ENCODE measurements at regions not wholly inside any gene's neighbourhood (a gene's known extent, or its start where the extent isn't known, plus 50 kb on each side); places are given as distances from the start of the nearest gene placed in this dataset.

GRCh38 chr4:108336076-108336475 is 167.3 kb upstream of the LEF1 start:
- DNase-seq (ENCODE audit: low read depth in 2 of 3, low spot score in 1 of 3), result no peak

DNA sequence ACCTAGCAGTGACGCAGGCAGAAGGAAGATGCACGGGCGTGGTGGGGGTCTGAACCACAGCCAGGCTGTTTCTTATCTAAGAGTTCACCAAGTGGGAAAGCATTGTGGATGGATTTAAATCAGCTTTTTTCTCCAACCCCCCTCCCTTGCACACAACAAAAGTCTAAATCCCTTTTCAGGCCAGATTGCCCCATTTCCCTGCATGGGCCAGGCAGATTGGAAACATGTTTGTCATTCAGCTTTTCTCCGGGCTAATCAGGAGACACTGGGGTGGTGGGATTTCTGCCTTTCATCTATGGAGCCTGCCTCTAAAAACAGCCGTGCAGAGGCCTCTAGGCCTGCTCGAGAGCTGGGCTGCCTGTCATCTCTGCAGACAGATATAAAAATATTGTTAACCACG is 166.3 kb upstream of the LEF1 start:
- no peak for DNase-seq (ENCODE audit: low read depth in 2 of 3, low spot score in 1 of 3)

DNA sequence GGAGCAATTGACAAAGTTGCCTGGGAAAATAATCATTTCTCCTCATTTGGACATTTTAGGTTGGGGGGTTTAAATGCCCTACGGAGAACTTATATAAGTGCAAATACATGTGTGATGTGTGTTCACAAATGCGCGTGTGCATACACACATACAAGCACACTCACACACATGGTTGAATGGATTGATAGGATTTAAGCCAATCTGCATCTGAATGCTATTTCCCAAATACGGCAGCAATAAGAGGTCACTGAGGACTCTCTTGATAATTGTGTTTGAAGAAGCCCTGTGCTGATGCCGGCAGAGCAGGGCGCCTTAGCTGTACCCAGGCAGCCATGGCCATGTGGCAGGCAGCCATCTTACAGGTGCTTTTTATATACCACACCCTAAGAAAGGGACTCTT is 165.3 kb upstream of the LEF1 start:
- no peak for DNase-seq (ENCODE audit: low read depth in 2 of 3, low spot score in 1 of 3)

- DNase-seq (ENCODE audit: low read depth in 2 of 3, low spot score in 1 of 3), result no peak
Observed at GRCh38 chr4:108333353-108333942, 164.7 kb upstream of the LEF1 start.

- no peak for DNase-seq (ENCODE audit: low read depth in 2 of 3, low spot score in 1 of 3)
Observed at GRCh38 chr4:108331905-108332632, 163.3 kb upstream of the LEF1 start.

DNA sequence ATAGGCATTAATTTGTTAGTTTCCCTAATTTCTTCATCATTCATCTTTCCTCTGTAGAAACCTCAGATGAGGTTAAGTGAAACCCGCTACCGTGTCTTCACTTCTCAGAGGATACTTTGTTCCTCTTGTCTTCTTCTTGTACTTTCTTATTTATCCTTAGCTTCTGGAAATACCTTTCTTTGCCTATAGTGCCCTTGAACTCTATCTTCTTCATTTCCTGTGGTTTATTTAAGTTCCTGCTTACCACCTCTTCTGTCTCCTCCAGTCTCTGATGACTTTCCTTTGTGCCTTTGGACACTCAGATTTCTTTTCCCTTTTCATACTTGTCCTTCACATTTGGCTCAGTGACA is 159.6 kb upstream of the LEF1 start:
- no peak for DNase-seq (ENCODE audit: low read depth in 2 of 3, low spot score in 1 of 3)

DNA sequence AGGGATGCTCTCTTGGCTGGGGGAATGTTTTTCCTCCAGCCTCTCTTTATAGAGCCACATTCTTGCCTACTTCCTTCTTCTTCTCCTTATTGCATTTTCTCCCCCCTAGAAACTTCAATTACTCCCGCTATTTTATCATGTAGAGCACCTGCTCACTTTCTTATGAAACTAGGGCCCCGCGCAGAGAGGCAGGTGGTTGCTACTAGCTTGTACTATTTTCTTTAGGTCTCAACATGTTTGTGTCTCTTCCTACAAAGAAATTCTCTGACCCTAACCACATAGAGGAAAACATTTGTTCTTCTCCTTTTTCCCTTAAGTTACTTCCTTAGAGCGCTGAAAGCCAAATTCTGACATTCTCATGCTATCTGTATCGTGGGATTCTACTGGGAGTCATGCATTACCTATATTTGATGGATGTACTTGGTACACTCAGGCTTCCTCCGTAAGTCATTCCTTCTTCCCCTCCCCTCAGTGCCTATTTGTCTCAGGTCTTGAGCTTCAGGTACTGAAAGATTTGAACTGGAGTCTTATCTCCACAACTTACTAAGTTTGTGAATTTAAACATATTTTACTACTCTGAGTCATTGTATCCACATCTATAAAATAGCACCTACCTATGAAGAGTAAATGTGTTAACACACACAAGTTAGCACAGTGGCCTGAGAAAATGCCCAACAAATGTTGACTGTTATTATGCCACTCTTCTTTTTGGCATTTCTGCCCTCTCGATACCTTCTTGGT is 159.1 kb upstream of the LEF1 start:
- no peak for DNase-seq (ENCODE audit: low read depth in 2 of 3, low spot score in 1 of 3)

DNA sequence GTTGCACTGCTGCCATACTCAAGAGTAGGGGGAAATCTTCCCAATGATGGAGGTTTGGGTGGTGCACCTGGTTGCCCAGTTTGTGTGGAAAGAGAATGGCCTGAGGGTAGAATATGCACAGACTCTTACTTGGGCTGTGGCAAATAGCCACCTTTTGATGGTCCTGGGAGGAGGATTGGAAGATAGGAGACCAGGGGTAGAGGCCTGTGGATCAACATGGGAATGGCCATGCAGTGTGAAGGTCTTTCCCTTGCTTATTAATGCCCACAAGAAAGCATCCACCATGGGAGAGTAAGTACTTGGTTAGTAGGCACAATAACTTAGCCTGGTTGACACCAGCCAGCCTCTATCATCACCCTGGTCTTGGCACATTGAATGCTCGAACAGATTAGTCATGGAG is 156.8 kb upstream of the LEF1 start:
- no peak for DNase-seq (ENCODE audit: low read depth in 2 of 3, low spot score in 1 of 3)

DNA sequence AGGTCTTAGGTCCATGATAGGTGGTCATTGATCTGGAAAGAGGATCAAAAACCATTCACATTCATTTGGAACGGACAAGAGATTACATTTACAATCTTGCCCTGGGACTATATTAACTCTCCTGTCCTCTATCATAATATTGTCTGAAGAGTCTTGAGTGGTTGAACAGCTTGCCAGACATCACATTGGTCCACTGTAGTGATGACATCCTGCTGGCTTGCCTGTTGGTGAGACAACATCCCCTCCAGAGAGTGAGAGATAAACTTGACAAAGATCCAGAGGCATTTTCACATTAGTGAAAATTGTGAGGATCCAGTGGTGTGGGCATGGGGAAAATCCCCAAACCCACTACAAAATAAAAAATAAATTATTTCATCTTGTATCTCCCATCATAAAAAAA is 155.7 kb upstream of the LEF1 start:
- DNase-seq (ENCODE audit: low read depth in 2 of 3, low spot score in 1 of 3), result no peak

DNA sequence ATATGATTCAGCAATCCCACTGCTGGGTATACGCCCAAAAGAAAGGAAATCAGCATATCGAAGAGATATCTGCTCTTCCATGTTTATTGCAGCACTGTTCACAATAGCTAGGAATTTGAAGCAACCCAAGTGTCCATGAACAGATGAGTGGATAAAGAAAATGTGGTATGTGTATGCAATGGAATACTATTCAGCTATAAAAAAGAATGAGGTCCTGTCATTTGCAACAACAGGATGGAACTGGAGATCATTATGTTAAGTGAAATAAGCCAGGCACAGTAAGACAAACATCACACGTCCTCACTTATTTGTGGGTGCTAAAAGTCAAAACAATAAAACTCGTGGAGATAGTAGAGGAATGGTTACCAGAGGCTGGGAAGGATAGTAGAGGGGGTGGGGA is 153.8 kb upstream of the LEF1 start:
- DNase-seq (ENCODE audit: low read depth in 2 of 3, low spot score in 1 of 3), result no peak

DNA sequence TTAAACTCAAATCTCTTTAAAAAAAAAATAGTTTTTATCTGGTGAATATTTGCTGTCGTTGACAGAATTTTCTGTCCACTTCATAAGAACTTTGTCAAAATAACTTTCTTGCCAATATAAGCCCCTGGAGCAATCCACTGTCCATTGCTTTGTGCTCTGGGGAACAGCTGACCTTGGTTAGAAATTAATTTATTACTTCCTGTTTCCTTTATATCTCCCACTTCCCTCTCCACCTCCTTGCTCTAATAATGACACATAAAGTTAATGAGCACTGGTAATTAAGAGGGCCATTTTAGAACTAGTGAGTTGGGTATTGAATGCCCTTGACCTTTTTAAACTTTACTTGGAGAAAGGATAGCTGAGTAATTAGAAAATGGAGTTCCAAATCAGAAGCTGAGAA is 151.3 kb upstream of the LEF1 start:
- DNase-seq (ENCODE audit: low read depth in 2 of 3, low spot score in 1 of 3), result no peak

- DNase-seq (ENCODE audit: low read depth in 2 of 3, low spot score in 1 of 3), result no peak
Observed at GRCh38 chr4:108317377-108317776, 148.6 kb upstream of the LEF1 start.

- no peak for DNase-seq (ENCODE audit: low read depth in 2 of 3, low spot score in 1 of 3)
Observed at GRCh38 chr4:108315694-108316093, 147.0 kb upstream of the LEF1 start.

GRCh38 chr4:108314900-108315589 is 146.3 kb upstream of the LEF1 start:
- no peak for DNase-seq (ENCODE audit: low read depth in 2 of 3, low spot score in 1 of 3)

DNA sequence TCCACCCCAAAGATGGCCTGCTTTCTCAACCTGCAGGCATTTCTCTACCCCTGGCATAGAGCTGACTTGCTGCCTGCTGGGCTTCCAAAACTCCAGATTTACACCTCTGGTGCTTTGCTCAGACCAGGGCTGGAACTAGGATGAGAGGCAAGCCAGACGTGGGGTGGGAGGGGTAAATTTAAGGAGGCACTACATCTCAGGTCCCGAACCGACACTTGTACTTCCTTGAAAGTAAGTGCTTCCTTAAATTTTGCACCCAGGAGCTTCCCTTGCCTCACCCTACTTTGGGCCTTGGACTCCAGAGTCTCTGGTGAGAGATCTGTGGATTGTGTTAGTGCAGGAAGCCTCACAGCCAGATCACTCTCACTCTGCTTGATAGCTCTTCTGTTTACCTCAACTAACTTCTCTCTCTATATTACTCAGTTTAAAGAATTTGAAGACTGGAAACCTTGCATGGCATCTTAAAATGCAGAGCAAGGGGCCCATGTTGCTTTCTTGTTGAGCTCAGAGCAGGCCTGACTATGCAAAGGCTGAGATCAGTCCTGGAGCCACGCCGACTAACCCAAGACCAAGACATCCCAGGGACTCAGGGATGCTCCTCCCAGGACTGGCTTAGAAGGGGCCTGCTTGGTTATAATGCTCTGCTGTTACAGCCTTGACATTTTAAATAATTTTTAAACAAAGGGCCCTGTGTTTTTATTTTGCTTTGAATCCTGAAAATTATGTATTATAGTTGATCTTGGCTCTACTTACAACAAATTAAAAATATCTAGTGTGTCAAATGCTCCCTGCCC is 145.0 kb upstream of the LEF1 start:
- no peak for DNase-seq (ENCODE audit: low read depth in 2 of 3, low spot score in 1 of 3)

GRCh38 chr4:108311313-108311712 is 142.6 kb upstream of the LEF1 start:
- no peak for DNase-seq (ENCODE audit: low read depth in 2 of 3, low spot score in 1 of 3)

DNA sequence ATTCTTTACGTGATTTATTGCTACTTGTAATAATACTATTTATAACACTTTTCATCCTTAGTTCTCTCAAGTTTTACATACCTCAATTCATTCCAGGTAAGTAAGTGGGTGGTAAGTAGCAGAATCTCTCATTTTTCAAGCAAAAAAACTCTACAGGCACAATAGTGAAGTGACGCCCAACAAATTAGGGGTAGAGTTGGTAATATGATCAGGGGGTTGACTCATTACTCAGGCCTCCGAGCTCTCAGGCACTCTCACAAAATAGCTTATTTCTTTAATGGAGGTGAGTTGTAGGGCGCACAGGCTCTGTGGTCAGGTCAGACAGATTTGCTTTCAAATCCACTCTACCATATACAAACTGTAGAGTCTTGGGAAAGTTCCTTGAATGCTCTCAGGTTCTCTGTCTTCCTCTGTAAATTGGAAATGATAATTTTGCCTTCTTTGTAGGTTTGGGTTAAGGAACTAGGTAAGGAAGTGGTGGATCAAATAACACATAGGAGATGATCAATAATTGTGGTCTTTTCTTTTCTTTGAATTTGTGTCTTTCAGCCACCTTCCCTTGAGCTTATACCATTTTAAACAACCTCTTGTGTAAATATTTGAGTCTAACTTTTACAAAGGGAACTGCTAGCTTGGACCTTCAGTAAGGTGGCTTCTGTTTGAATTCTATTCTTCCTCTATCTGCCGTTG is 134.9 kb upstream of the LEF1 start:
- no peak for DNase-seq (ENCODE audit: low read depth in 2 of 3, low spot score in 1 of 3)

DNA sequence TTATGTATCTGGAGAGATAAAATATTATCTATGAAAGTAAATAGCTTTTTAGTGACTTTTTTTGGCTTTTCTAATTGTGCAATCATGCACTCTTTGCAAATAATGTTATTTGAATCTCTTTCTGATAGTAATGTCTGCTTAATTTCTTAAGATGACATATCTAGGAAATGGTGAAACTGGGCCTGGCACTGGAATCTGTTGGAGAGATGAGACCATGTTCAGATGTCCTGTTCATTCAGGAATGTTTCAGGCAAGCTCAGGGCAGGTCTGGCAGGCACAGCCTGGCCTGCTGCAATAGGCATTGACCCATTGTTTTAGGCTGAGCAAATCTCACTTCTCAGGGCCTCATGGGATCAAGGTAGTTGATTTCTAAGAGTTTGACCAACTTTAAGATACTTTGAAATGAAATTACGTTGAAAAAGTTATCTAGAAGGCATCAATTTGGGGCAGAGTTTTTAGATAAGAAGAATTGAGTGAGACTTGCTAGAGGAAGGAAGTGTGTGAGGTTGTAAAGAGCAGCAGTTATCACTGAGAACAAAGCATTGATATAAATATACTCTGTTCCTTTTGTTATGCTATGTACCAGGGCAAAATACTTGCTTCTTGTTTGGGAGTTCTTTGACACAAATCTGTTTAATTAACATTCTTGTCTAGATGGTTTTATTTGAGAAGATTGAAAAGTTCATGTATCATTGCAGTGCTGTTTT is 133.0 kb upstream of the LEF1 start:
- DNase-seq (ENCODE audit: low read depth in 2 of 3, low spot score in 1 of 3), result no peak

DNA sequence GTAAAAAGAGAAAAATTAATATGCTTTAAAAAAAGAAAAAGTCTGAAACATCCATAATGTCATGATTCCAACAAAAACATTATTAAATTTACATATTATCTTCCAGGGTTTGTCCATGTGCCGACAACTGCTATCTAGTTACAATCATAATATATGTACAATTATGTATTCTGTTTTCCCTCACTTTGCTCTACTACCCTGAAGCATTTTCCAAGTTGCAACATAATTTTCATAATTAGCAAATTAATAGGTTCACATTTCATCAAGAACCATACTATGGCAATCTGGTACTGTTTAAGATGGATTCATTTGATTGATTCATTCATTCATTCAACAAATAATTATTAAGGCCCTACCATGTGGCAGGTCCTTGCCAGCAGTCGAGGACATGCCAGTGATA is 128.9 kb upstream of the LEF1 start:
- no peak for DNase-seq (ENCODE audit: low read depth in 2 of 3, low spot score in 1 of 3)

DNA sequence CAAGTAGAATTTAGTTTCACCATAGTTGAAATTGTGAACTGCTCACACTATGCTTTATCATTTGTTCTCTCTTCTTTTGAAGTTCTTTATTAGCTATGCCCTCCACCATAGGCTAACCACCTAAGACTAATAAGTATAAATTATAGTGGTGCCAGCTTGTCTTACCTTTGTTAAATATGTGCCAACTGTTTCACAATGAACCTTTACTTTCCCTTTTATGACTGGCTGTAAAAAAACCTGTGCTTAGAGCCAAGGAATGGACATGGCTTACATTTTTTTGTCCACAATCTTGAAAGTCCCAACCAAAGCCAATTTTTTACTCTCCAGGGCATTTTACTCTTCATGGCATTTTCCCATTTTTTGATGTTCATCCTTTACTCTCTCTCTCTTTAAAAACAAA is 123.5 kb upstream of the LEF1 start:
- no peak for DNase-seq (ENCODE audit: low read depth in 2 of 3, low spot score in 1 of 3)
